HCT116 (cell line): ENCODE measurements at regions not wholly inside any gene's neighbourhood (a gene's known extent, or its start where the extent isn't known, plus 50 kb on each side); places are given as distances from the start of the nearest gene placed in this dataset.

Experiments
- CEBPB ChIP-seq: IDR thresholded peaks from 2 replicates; pipeline ENCODE4 v1.6.1; 2012; ENCODE audit warnings: low read depth
- CTCF ChIP-seq, 3 experiments: fragments of 200-600 bp in 1 of 3; sonication (generic) in 1 of 3; IDR thresholded peaks in 2 of 3; conservative IDR thresholded peaks in 1 of 3; 2 replicates each; pipeline ENCODE4 v1.5.1; 2012 to 2017; ENCODE audit warnings: low read depth in 2 of 3, low read length in 2 of 3, antibody characterized with exemption in 1 of 3, borderline replicate concordance in 1 of 3, control low read depth in 1 of 3, mild to moderate bottlenecking in 1 of 3, mixed read lengths in 1 of 3, mixed run types in 1 of 3, moderate library complexity in 1 of 3; ENCODE audit not compliant: insufficient read depth in 1 of 3
- EZH2 ChIP-seq: fragments of 200-600 bp; sonication (generic); IDR thresholded peaks from 2 replicates; pipeline ENCODE4 v1.6.1; 2017; ENCODE audit warnings: antibody characterized with exemption, mixed run types
- JUND ChIP-seq: IDR thresholded peaks from 2 replicates; pipeline ENCODE4 v1.6.1; 2012
- POLR2A ChIP-seq: IDR thresholded peaks from 2 replicates; pipeline ENCODE4 v1.7.0; 2011; ENCODE audit warnings: borderline replicate concordance; ENCODE audit not compliant: insufficient read depth, insufficient read length; ENCODE audit errors: extremely low read depth
- POLR2AphosphoS5 ChIP-seq: IDR thresholded peaks from 2 replicates; pipeline ENCODE4 v1.6.1; 2011; ENCODE audit warnings: mild to moderate bottlenecking, low read depth, low read length, moderate library complexity
- RAD21 ChIP-seq: IDR thresholded peaks from 2 replicates; pipeline ENCODE4 v1.6.1; 2012; ENCODE audit warnings: low read depth, mild to moderate bottlenecking
- REST ChIP-seq: IDR thresholded peaks from 2 replicates; pipeline ENCODE4 v1.6.1; 2012; ENCODE audit warnings: low read depth
- SIN3A ChIP-seq: IDR thresholded peaks from 2 replicates; pipeline ENCODE4 v1.6.1; 2012; ENCODE audit warnings: low read depth
- SP1 ChIP-seq: IDR thresholded peaks from 2 replicates; pipeline ENCODE4 v1.6.1; 2012; ENCODE audit warnings: low read depth
- TCF7L2 ChIP-seq: IDR thresholded peaks from 2 replicates; pipeline ENCODE4 v1.7.0; 2011; ENCODE audit warnings: borderline replicate concordance, inconsistent platforms; ENCODE audit not compliant: insufficient read depth, insufficient read length; ENCODE audit errors: extremely low read depth
- YY1 ChIP-seq: IDR thresholded peaks from 2 replicates; pipeline ENCODE4 v1.6.1; 2011; ENCODE audit warnings: low read length, low read depth, moderate library complexity, mild to moderate bottlenecking; ENCODE audit not compliant: insufficient replicate concordance; ENCODE audit errors: extremely low read depth
- ZBTB33 ChIP-seq: IDR thresholded peaks from 2 replicates; pipeline ENCODE4 v1.6.1; 2011; ENCODE audit warnings: mild to moderate bottlenecking, low read length, moderate library complexity; ENCODE audit not compliant: insufficient replicate concordance; ENCODE audit errors: extremely low read depth
- TF ChIP-seq, protein P1 (sequence below): IDR thresholded peaks from 2 replicates; pipeline ENCODE4 v1.6.1; 2012

- TF ChIP-seq CTCF (IDR thresholded peaks at IDR 0.05 in 2 of 3, conservative IDR thresholded peaks at IDR 0.05 in 1 of 3; ENCODE audit: borderline replicate concordance in 1 of 3, insufficient read depth in 1 of 3, low read depth in 2 of 3, low read length in 2 of 3) (no peak), JUND (no peak), POLR2A (no peak), RAD21 (no peak), EZH2 (no peak), SP1 (no peak), CEBPB (no peak), REST (no peak), ZBTB33 (no peak), POLR2AphosphoS5 (no peak), YY1 (no peak), TCF7L2 (no peak), SIN3A (no peak)
- TF ChIP-seq, protein P1, sequence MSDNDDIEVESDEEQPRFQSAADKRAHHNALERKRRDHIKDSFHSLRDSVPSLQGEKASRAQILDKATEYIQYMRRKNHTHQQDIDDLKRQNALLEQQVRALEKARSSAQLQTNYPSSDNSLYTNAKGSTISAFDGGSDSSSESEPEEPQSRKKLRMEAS: no peak
Measured at GRCh38 chr5:24042688-24043087, 535.3 kb downstream of the PRDM9 start.
